ENCODE measurements at regions not wholly inside any gene's neighbourhood (a gene's known extent, or its start where the extent isn't known, plus 50 kb on each side); places are given as distances from the start of the nearest gene placed in this dataset.

- no peaks in the 10 kb centered on the region for H3K4me1 ChIP-seq
- no peaks in the 10 kb centered on the region for H3K9me3 ChIP-seq
- no peak overlapping the region for H3K4me3 ChIP-seq
- TF ChIP-seq POLR2A (IDR thresholded peaks at IDR 0.05) (no peak), CTCF (IDR thresholded peaks at IDR 0.05) (no peak)
- no peak overlapping the region for H3K27ac ChIP-seq
- intact Hi-C loops (cut with DNase I) = no loop called here
- peak in 1 of 3 donors; percentile 31 for DNase-seq
- no peaks in the 10 kb centered on the region for H3K27me3 ChIP-seq
- ATAC-seq = no peak
- H3K36me3 ChIP-seq = no peaks in the 10 kb centered on the region
- WGBS (ENCODE audit: insufficient coverage, low coverage, low lambda C conversion rate, missing lambda C conversion rate) = 68% methylated on average over 6 of the region's 17 CpGs
These were observed 86.4 kb downstream of the SYF2 start for GRCh38 chr1:25145775-25146393.

- no peak overlapping the region for H3K27ac ChIP-seq
- H3K4me3 ChIP-seq = no peak overlapping the region
- H3K4me1 ChIP-seq = no peaks in the 10 kb centered on the region
- ATAC-seq = peak in 3 of 4 donors; percentile 34 to 51 (median 50)
- H3K36me3 ChIP-seq = no peaks in the 10 kb centered on the region
- WGBS (ENCODE audit: insufficient coverage, low coverage, low lambda C conversion rate, missing lambda C conversion rate) = 45% methylated on average over 6 of the region's 15 CpGs
- no peaks in the 10 kb centered on the region for H3K27me3 ChIP-seq
- intact Hi-C loops (cut with DNase I) = no loop called here
- H3K9me3 ChIP-seq = no peaks in the 10 kb centered on the region
- peak in 2 of 3 donors; percentile 24 to 44 for DNase-seq
- TF ChIP-seq CTCF (IDR thresholded peaks at IDR 0.05) (no peak), POLR2A (IDR thresholded peaks at IDR 0.05) (no peak)
These were observed 92.1 kb downstream of the SYF2 start for GRCh38 chr1:25140073-25140797.

- Histone ChIP-seq H3K9me3 (no peaks in the 10 kb centered on the region), H3K4me1 (no peaks in the 10 kb centered on the region), H3K27ac (no peak overlapping the region), H3K36me3 (no peaks in the 10 kb centered on the region), H3K27me3 (no peaks in the 10 kb centered on the region), H3K4me3 (no peak overlapping the region)
- TF ChIP-seq POLR2A (IDR thresholded peaks at IDR 0.05) (no peak), CTCF (IDR thresholded peaks at IDR 0.05) (no peak)
- 93% methylated on average over 2 of the region's 2 CpGs for WGBS (ENCODE audit: insufficient coverage, low coverage, low lambda C conversion rate, missing lambda C conversion rate)
- ATAC-seq (no peak), DNase-seq (no peak)
- intact Hi-C loops (cut with DNase I) = no loop called here
These were observed 94.5 kb downstream of the SYF2 start for GRCh38 chr1:25137521-25138395.

- H3K4me1 ChIP-seq = no peaks in the 10 kb centered on the region
- H3K4me3 ChIP-seq = no peak overlapping the region
- intact Hi-C loops (cut with DNase I) = no loop called here
- no peaks in the 10 kb centered on the region for H3K36me3 ChIP-seq
- no peak for ATAC-seq
- no peak overlapping the region for H3K27ac ChIP-seq
- no peaks in the 10 kb centered on the region for H3K9me3 ChIP-seq
- TF ChIP-seq POLR2A (IDR thresholded peaks at IDR 0.05) = no peak
- no peak for TF ChIP-seq CTCF (IDR thresholded peaks at IDR 0.05)
- 20% methylated on average over 1 of the region's 1 CpG for WGBS (ENCODE audit: insufficient coverage, low coverage, low lambda C conversion rate, missing lambda C conversion rate)
- no peaks in the 10 kb centered on the region for H3K27me3 ChIP-seq
- peak in 1 of 3 donors; percentile 20 for DNase-seq
These were observed 95.2 kb downstream of the SYF2 start for GRCh38 chr1:25137106-25137505.
